ENCODE measurements at regions not wholly inside any gene's neighbourhood (a gene's known extent, or its start where the extent isn't known, plus 50 kb on each side); places are given as distances from the start of the nearest gene placed in this dataset.

- TF ChIP-seq WIZ (CRISPR knock-in tag; IDR thresholded peaks at IDR 0.05) (peak; percentile 64; the same call in 1 of the 2 replicates), SMARCE1 (IDR thresholded peaks at IDR 0.05; ENCODE audit: borderline replicate concordance) (no peak), IKZF5 (CRISPR knock-in tag; IDR thresholded peaks at IDR 0.05) (peak; percentile 71), ZBTB43 (CRISPR knock-in tag; conservative IDR thresholded peaks at IDR 0.05) (peak; percentile 51; the same call in 1 of the 2 replicates), RAD21 (CRISPR knock-in tag; IDR thresholded peaks at IDR 0.05) (0 out of 2 replicates have a peak, but pooled peaks have one; percentile 19), JARID2 (CRISPR knock-in tag; IDR thresholded peaks at IDR 0.05; ENCODE audit: insufficient replicate concordance) (no peak), TBL1XR1 (IDR thresholded peaks at IDR 0.05; ENCODE audit: borderline replicate concordance, low read length, partially characterized antibody) (peak; percentile 77), NFE2L1 (CRISPR knock-in tag; IDR thresholded peaks at IDR 0.05; ENCODE audit: borderline replicate concordance) (no peak), NR1H2 (CRISPR knock-in tag; IDR thresholded peaks at IDR 0.05; ENCODE audit: borderline replicate concordance, low read depth) (no peak), TBX3 (IDR thresholded peaks at IDR 0.05; ENCODE audit: borderline replicate concordance) (peak; percentile 23; the same call in 1 of the 2 replicates), ZNF547 (CRISPR knock-in tag; IDR thresholded peaks at IDR 0.05) (0 out of 2 replicates have a peak, but pooled peaks have one; percentile 21), MEIS1 (CRISPR knock-in tag; IDR thresholded peaks at IDR 0.05; ENCODE audit: borderline replicate concordance) (peak; percentile 85; the same call in 1 of the 2 replicates), PREB (CRISPR knock-in tag; IDR thresholded peaks at IDR 0.05) (no peak), ZSCAN21 (CRISPR knock-in tag; IDR thresholded peaks at IDR 0.05; ENCODE audit: borderline replicate concordance) (0 out of 2 replicates have a peak, but pooled peaks have one; percentile 31), TBX2 (CRISPR knock-in tag; IDR thresholded peaks at IDR 0.05; ENCODE audit: borderline replicate concordance) (peak; percentile 91), GFI1 (CRISPR knock-in tag; IDR thresholded peaks at IDR 0.05; ENCODE audit: borderline replicate concordance) (peak; percentile 55; the same call in 1 of the 2 replicates), ZFP82 (CRISPR knock-in tag; IDR thresholded peaks at IDR 0.05; ENCODE audit: borderline replicate concordance) (no peak), ERF (CRISPR knock-in tag; IDR thresholded peaks at IDR 0.05) (peak; percentile 25; the same call in 1 of the 2 replicates)
- TF ChIP-seq, protein P1, sequence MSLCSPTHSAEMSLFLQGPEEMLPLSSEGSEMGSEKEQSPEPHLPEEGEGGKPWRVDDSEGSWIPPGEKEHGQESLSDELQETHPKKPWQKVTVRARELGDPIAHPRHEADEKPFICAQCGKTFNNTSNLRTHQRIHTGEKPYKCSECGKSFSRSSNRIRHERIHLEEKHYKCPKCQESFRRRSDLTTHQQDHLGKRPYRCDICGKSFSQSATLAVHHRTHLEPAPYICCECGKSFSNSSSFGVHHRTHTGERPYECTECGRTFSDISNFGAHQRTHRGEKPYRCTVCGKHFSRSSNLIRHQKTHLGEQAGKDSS (CRISPR knock-in tag; IDR thresholded peaks at IDR 0.05; ENCODE audit: borderline replicate concordance, low read depth) = peak; percentile 87; the same call in 1 of the 2 replicates
- TF ChIP-seq, protein P2, sequence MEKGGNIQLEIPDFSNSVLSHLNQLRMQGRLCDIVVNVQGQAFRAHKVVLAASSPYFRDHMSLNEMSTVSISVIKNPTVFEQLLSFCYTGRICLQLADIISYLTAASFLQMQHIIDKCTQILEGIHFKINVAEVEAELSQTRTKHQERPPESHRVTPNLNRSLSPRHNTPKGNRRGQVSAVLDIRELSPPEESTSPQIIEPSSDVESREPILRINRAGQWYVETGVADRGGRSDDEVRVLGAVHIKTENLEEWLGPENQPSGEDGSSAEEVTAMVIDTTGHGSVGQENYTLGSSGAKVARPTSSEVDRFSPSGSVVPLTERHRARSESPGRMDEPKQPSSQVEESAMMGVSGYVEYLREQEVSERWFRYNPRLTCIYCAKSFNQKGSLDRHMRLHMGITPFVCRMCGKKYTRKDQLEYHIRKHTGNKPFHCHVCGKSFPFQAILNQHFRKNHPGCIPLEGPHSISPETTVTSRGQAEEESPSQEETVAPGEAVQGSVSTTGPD (CRISPR knock-in tag; IDR thresholded peaks at IDR 0.05) = peak; percentile 41; the same call in 1 of the 2 replicates
These were observed 141.1 kb downstream of the TOMM20 start (continued) for GRCh38 chr1:234987415-234988154.
